ENCODE measurements at regions not wholly inside any gene's neighbourhood (a gene's known extent, or its start where the extent isn't known, plus 50 kb on each side); places are given as distances from the start of the nearest gene placed in this dataset.
"Not testable (repeated sequence)": the region's sequence is repeated elsewhere in the genome, so short reads cannot be mapped to it uniquely, and the experiment has no call there.

DNA sequence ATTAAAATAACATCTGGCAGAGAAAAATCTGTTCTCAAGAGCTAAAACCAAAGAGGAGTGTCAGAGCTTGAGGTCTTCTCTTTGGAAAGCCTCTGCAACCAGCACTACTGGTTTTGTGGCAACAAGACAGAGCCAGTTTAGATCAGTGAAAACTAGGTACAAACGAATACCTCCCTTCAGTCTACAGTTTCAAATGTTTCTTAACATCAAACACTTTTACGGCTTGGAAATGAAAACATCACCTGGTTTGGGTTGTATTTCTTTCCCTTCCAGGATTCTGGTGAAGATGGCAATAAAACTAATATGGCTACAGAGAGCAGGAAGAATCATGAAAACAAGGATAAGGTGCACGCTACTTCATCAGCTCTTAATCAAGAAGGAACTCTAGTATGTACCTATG, 339.4 kb upstream of the ESRRG start:
- no peak for ATAC-seq
- Mint-ChIP-seq H3K4me3 (no peak overlapping the region), H3K4me1 (no peaks in the 10 kb centered on the region), H3K9me3 (peaks cover 0 to 9% (median 2%) of the 10 kb centered on the region in 9 donors), H3K36me3 (no peaks in the 10 kb centered on the region), H3K27ac (no peak overlapping the region), H3K27me3 (peaks cover 0 to 2% (median 0%) of the 10 kb centered on the region in 5 donors)
- POLR2A ChIA-PET = no interaction called here
- no peak for DNase-seq

DNA sequence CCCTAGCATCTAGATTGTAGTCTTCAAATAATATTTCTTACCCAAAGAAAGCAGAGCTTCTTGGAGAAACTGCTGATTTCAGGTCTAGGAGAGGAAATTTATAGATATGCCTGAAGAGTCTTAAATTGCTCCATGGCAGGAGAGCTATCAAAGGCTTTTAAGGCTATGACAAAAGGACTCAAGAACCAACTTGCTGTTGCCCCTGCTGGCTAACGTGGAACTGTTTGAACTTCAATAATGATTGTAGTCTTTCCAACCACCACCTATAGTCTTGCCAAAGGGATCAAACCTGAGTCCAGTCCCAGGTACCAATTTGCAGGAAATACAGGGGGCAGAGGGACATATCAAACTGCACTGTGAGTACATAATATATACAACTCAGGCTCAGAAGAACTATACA, 336.2 kb upstream of the ESRRG start:
- no peaks in the 10 kb centered on the region for H3K4me1 Mint-ChIP-seq
- POLR2A ChIA-PET = no interaction called here
- peaks cover 0 to 3% (median 0%) of the 10 kb centered on the region in 5 donors for H3K27me3 Mint-ChIP-seq
- peaks cover 0 to 9% (median 4%) of the 10 kb centered on the region in 9 donors for H3K9me3 Mint-ChIP-seq
- ATAC-seq (no peak), DNase-seq (no peak)
- no peak overlapping the region for H3K27ac Mint-ChIP-seq
- H3K36me3 Mint-ChIP-seq = no peaks in the 10 kb centered on the region
- H3K4me3 Mint-ChIP-seq = no peak overlapping the region

DNA sequence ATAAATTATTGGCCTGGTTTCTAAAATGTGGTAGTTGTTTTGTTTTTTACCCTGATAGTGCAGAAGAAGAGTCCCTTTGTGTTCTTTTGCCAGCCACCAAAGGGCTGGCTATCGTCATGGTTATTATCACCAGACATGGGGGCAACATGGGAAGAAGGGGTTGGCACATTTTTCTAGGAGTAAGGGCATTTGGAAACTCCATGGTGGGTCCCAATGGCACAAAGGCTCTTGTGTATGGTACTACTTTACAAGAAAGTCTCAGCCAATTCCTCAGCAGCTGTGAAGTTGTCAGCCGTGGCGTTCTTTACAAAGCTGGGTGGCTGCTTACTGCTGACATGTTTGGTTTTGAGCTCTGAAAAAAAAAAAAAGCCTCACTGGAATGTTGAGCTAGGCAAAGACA, 330.4 kb upstream of the ESRRG start:
- no peaks in the 10 kb centered on the region for H3K36me3 Mint-ChIP-seq
- H3K9me3 Mint-ChIP-seq = peaks cover 0 to 9% (median 6%) of the 10 kb centered on the region in 9 donors
- H3K27me3 Mint-ChIP-seq = peaks cover 0 to 4% (median 0%) of the 10 kb centered on the region in 5 donors
- DNase-seq = no peak
- POLR2A ChIA-PET = no interaction called here
- H3K4me3 Mint-ChIP-seq = no peak overlapping the region
- no peak overlapping the region for H3K27ac Mint-ChIP-seq
- no peaks in the 10 kb centered on the region for H3K4me1 Mint-ChIP-seq
- ATAC-seq = no peak

DNA sequence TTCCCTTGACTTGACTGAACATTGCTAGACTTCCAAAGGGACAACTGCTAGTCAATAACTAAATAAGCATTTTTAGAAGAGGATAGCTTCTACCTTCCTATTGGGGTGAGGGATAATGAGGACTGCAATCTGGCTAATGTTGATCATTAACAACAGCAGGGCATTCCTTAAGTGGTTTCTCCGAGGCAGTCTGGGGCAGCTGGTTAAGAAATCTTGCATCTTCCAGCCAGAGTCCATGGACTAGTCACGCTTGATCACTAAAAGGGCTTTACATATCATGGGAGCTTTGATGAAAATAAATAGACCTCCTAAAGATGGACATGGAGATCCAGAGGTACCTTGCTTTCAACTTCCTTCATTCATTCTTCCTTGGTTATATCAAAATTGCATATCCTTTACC, 329.4 kb upstream of the ESRRG start:
- H3K36me3 Mint-ChIP-seq = no peaks in the 10 kb centered on the region
- POLR2A ChIA-PET = no interaction called here
- H3K27ac Mint-ChIP-seq = no peak overlapping the region
- H3K4me3 Mint-ChIP-seq = no peak overlapping the region
- DNase-seq = no peak
- H3K9me3 Mint-ChIP-seq = peaks cover 0 to 8% (median 5%) of the 10 kb centered on the region in 9 donors
- no peaks in the 10 kb centered on the region for H3K4me1 Mint-ChIP-seq
- no peak for ATAC-seq
- peaks cover 0 to 4% (median 0%) of the 10 kb centered on the region in 5 donors for H3K27me3 Mint-ChIP-seq

DNA sequence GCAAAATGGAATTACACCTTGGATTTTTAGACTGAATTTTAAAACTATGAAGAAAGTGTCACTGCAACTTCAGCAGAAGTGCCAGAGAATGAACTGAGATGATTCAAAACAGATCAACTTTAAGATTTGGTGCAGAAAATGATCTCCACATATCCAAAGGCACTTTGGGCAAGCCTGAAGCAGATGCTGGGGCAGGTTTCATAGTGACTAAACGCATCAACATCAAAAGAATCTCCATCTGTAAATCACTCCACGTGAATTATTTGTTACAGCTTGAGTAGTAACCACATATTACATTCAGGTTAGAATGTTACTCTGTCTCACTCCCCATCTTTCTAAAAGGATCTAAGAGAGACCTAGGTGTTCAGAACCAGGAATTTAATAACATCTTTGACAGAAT, 329.0 kb upstream of the ESRRG start:
- POLR2A ChIA-PET = no interaction called here
- DNase-seq (no peak), ATAC-seq (no peak)
- Mint-ChIP-seq H3K9me3 (peaks cover 0 to 11% (median 6%) of the 10 kb centered on the region in 9 donors), H3K4me3 (no peak overlapping the region), H3K4me1 (no peaks in the 10 kb centered on the region), H3K27ac (no peak overlapping the region), H3K36me3 (no peaks in the 10 kb centered on the region), H3K27me3 (peaks cover 0 to 4% (median 0%) of the 10 kb centered on the region in 5 donors)

DNA sequence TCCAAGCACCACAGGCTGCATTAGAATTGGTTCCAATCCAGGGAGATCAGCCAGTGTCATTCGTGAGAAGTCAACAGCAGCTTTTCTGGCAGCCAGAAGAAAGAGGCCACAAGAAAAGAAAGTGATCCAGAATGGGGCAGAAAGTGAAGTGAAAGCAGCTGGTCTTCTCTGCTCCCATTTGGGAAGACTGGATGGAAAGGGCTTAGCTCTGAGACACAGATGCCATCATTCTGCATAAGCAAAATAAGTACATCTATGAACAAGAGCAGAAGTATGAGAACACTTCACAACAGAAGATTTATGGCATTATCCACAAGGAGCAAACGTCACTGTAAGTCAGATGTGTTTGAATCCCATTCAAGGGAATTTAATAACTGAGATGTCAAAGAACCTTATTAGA, 326.5 kb upstream of the ESRRG start:
- Mint-ChIP-seq H3K36me3 (no peaks in the 10 kb centered on the region), H3K9me3 (peaks cover 0 to 20% (median 3%) of the 10 kb centered on the region in 9 donors), H3K4me1 (no peaks in the 10 kb centered on the region), H3K27me3 (peaks cover 0 to 4% (median 0%) of the 10 kb centered on the region in 5 donors), H3K27ac (no peak overlapping the region), H3K4me3 (no peak overlapping the region)
- DNase-seq (no peak), ATAC-seq (no peak)
- POLR2A ChIA-PET = no interaction called here

DNA sequence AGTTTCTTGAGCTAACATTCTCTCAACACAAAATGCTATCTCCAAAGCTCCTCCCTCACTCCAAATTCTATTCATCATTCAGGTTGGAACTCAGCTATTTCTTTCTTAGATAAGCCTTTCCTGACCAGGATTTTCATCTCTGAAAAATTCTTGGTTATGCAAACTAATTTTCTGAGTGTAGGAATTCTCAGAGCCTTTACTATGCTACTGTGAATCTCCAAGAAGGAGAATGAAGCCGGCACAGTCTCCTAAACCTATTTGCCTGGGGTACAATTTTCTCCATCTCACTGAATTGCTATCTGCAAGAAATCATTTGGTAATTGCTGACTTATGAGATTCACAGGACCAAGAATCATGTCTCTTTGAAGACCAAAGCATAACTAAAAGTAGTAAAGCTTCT, 325.9 kb upstream of the ESRRG start:
- Mint-ChIP-seq H3K4me1 (no peaks in the 10 kb centered on the region), H3K9me3 (peaks cover 0 to 20% (median 3%) of the 10 kb centered on the region in 9 donors), H3K27ac (no peak overlapping the region), H3K4me3 (no peak overlapping the region), H3K27me3 (peaks cover 0 to 4% (median 0%) of the 10 kb centered on the region in 5 donors), H3K36me3 (no peaks in the 10 kb centered on the region)
- DNase-seq (no peak), ATAC-seq (no peak)
- POLR2A ChIA-PET = no interaction called here

DNA sequence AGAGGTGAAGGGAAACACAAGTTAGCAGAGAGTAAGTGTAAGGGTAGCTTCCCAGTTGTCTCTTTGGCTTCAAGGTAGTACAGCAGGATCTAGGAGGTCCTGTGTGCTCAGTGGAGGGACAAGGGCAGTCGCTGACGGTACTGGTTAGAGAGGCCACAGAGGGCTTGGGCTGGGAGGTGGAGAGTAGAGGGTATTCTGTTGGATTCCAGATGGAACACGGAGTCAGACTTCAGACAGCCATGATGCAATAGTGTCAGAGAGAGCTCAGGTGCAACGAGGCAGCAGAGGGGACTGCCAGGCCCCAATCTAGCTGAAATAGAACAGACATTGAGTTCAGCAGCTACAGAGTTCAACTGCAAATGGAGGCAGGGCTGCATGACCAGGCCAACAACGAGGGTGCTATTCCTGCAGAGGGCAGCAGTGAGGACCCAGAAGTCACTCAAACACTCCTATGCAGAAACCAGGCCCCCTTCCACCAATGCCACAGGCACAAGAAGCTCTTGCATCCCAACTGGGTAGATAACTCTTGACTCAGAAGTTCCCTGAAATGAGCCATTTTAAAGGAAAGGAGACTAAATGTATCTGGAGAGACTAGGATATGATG, 325.0 kb upstream of the ESRRG start:
- no peak for DNase-seq
- no peaks in the 10 kb centered on the region for H3K4me1 Mint-ChIP-seq
- H3K27ac Mint-ChIP-seq = no peak overlapping the region
- peaks cover 0 to 4% (median 0%) of the 10 kb centered on the region in 5 donors for H3K27me3 Mint-ChIP-seq
- no peaks in the 10 kb centered on the region for H3K36me3 Mint-ChIP-seq
- POLR2A ChIA-PET = no interaction called here
- ATAC-seq = no peak
- peaks cover 0 to 20% (median 3%) of the 10 kb centered on the region in 9 donors for H3K9me3 Mint-ChIP-seq
- no peak overlapping the region for H3K4me3 Mint-ChIP-seq

DNA sequence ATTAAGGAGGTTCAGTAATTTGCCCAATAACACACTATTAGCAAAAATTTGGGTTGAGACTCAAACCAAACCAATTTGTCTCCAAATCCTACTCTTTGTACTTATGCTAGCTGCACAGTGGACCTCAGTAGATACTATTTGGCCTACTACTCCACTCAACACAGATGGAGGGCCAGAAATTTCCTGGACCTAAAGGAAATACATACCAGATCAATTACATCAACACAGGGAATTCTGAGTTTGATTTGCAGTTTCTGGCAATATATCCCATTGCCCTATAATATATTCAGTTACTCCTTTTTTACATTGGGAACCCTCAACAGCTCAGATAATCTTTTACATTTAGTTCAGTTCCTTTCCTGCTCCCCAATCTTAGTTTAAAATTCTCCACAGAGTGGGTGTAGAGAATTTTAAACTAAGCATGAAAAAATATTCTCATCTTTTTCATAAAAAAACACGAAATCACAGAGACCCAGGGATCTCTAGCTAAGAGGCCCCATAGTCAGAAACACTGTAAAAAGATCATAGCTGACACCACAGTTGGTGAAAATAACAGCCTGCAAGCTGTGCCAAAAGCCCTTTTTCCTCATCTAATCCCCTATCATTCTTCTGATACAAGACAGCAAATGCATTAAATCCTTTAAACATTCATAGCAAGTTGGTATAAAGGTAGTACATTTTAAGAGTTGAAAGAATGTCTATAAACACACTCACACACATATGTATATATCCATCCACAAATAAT, 317.7 kb upstream of the ESRRG start:
- H3K36me3 Mint-ChIP-seq = peaks cover 0 to 18% (median 0%) of the 10 kb centered on the region in 3 donors
- H3K27ac Mint-ChIP-seq = no peak overlapping the region
- H3K4me1 Mint-ChIP-seq = no peaks in the 10 kb centered on the region
- POLR2A ChIA-PET = no interaction called here
- no peak overlapping the region for H3K4me3 Mint-ChIP-seq
- ATAC-seq = no peak
- no peaks in the 10 kb centered on the region for H3K27me3 Mint-ChIP-seq
- no peak for DNase-seq
- peaks cover 7 to 43% (median 28%) of the 10 kb centered on the region in 9 donors for H3K9me3 Mint-ChIP-seq

DNA sequence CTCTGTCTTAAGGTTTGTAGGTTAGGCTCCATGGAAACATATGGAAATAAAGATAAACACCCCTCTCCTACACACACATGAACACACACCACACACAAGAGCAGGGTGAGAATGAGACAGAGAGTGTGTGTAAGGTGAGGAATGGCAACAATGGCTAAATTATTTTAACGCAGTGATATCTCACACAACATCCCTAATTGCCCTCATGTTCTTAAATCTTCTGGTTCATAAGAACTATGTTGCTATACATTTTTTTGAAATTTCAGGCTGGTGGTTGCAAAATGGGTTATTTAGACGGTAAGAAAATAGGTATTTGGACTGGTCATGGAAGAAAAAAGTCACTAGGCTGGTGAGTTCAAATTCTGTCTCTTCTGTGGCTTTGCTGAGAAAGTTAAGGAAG, 316.7 kb upstream of the ESRRG start:
- H3K4me1 Mint-ChIP-seq = no peaks in the 10 kb centered on the region
- POLR2A ChIA-PET = no interaction called here

DNA sequence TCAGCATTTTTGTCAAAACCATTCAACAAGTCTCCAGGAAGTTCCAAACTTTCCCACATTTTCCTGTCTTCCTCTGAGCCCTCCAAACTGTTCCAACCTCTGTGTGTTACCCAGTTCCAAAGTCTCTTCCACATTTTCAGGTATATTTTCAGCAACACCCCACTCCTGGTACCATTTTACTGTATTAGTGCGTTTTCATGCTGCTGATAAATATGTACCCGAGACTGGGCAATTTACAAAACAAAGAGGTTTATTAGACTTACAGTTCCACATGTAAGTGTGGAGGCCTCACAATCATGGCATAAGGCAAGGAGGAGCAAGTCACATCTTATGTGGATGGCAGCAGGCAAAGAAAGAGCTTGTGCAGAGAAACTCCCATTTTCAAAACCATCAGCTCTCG, 315.9 kb upstream of the ESRRG start:
- H3K27me3 Mint-ChIP-seq, DNase-seq, H3K27ac Mint-ChIP-seq, POLR2A ChIA-PET, H3K4me3 Mint-ChIP-seq, H3K4me1 Mint-ChIP-seq, ATAC-seq: not testable (repeated sequence)
- peaks cover 7 to 43% (median 31%) of the 10 kb centered on the region in 9 donors for H3K9me3 Mint-ChIP-seq
- H3K36me3 Mint-ChIP-seq = peaks cover 0 to 18% (median 0%) of the 10 kb centered on the region in 3 donors

More for the DNA sequence above, 316.7 kb upstream of the ESRRG start:
- H3K36me3 Mint-ChIP-seq = peaks cover 0 to 18% (median 0%) of the 10 kb centered on the region in 3 donors
- peaks cover 7 to 43% (median 28%) of the 10 kb centered on the region in 9 donors for H3K9me3 Mint-ChIP-seq
- H3K4me3 Mint-ChIP-seq = no peak overlapping the region
- DNase-seq = no peak
- no peak for ATAC-seq
- H3K27ac Mint-ChIP-seq = no peak overlapping the region
- no peaks in the 10 kb centered on the region for H3K27me3 Mint-ChIP-seq

DNA sequence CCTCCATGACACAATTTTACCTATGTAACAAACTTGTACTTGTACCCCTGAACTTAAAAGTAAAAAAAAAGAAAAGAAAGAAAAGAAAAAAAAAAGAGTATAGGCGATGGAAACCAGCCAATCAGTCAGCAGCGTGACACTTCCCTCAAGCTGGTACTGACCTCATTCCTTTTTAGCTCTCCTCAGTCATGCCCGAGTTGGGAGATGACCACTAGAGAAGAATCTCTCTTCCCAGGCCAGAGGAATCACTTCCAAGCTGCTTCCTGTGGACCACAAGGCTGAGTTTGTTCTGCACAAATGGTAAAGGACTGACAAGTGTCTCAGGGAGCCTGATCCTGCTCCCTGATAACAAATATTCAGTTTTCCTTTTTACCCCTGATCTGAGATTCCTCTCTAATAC, 313.5 kb upstream of the ESRRG start:
- H3K4me1 Mint-ChIP-seq = no peaks in the 10 kb centered on the region
- peaks cover 0 to 18% (median 0%) of the 10 kb centered on the region in 3 donors for H3K36me3 Mint-ChIP-seq
- no peak for DNase-seq
- H3K4me3 Mint-ChIP-seq = no peak overlapping the region
- POLR2A ChIA-PET = no interaction called here
- ATAC-seq = no peak
- H3K9me3 Mint-ChIP-seq = peaks cover 7 to 40% (median 31%) of the 10 kb centered on the region in 9 donors
- no peaks in the 10 kb centered on the region for H3K27me3 Mint-ChIP-seq
- no peak overlapping the region for H3K27ac Mint-ChIP-seq

DNA sequence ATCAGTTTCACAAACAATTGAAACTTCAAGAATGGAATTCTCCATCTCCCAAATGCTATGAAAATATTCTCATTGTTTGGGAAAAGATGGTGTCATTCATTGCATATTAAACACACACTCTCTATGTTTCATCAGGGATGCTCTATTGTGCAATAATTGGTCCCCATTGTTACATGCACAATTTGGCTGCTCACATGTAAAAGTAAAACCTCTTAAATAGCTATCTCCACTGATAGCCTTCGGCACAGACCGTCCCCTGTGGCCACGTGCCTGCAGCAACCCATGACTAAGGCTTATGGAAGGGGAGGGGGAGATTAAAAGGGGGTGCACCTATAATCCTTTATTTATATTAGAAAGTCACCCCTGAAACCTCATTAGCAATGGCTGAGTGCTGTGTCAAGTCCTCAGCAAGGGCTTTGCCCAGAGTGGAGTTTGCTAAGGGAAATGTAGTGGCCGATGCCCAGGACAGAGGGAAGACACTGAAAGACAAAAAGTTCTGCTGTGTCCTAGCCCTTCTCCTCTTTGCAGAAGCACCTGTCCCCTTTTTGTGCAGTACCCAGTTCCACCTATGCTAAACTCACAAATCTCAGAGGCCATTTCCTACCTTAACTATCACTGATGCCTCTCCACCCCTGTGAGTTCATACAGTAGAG, 309.6 kb upstream of the ESRRG start:
- ATAC-seq (no peak), DNase-seq (no peak)
- no peak overlapping the region for H3K27ac Mint-ChIP-seq
- H3K4me1 Mint-ChIP-seq = peaks cover 0 to 1% (median 0%) of the 10 kb centered on the region in 4 donors
- peaks cover 3 to 19% (median 14%) of the 10 kb centered on the region in 9 donors for H3K9me3 Mint-ChIP-seq
- peaks cover 0 to 2% (median 0%) of the 10 kb centered on the region in 5 donors for H3K27me3 Mint-ChIP-seq
- H3K36me3 Mint-ChIP-seq = peaks cover 0 to 5% (median 0%) of the 10 kb centered on the region in 3 donors
- POLR2A ChIA-PET = no interaction called here
- no peak overlapping the region for H3K4me3 Mint-ChIP-seq

All from naive thymus-derived CD8-positive, alpha-beta T cell (primary cell).